ENCODE measurements at regions not wholly inside any gene's neighbourhood (a gene's known extent, or its start where the extent isn't known, plus 50 kb on each side); places are given as distances from the start of the nearest gene placed in this dataset.

GRCh38 chr2:11038641-11039040, 116.6 kb upstream of the SLC66A3 start:
- peaks cover 9% of the 10 kb centered on the region for H3K9me3 ChIP-seq (ENCODE audit: low read depth, low read length)

GRCh38 chr2:11040992-11041391, 114.3 kb upstream of the SLC66A3 start:
- no peak for DNase-seq (ENCODE audit: insufficient read length, low spot score, missing footprints)
- Histone ChIP-seq H2AFZ (ENCODE audit: low read length) (no peak overlapping the region), H3K4me1 (ENCODE audit: insufficient read depth, low read length) (no peaks in the 10 kb centered on the region), H3K79me2 (ENCODE audit: insufficient read depth, low read length) (no peaks in the 10 kb centered on the region), H3K27ac (ENCODE audit: low read depth, low read length) (no peak overlapping the region), H3K27me3 (ENCODE audit: insufficient read depth, low read length) (peaks cover 10% of the 10 kb centered on the region), H4K20me1 (ENCODE audit: insufficient read depth, low read length) (no peaks in the 10 kb centered on the region), H3K36me3 (ENCODE audit: insufficient read depth, low read length) (no peaks in the 10 kb centered on the region), H3K4me2 (ENCODE audit: insufficient read depth, low read length) (no peak overlapping the region), H3K4me3 (ENCODE audit: insufficient read depth, low read length) (no peak overlapping the region), H3K9me3 (ENCODE audit: low read depth, low read length) (peaks cover 9% of the 10 kb centered on the region)
- no peak for TF ChIP-seq CTCF (IDR thresholded peaks at IDR 0.05; ENCODE audit: extremely low read depth, low read depth, low read length)

More at GRCh38 chr2:11038641-11039040, 116.6 kb upstream of the SLC66A3 start:
- no peak for TF ChIP-seq CTCF (IDR thresholded peaks at IDR 0.05; ENCODE audit: extremely low read depth, low read depth, low read length)
- H3K79me2 ChIP-seq (ENCODE audit: insufficient read depth, low read length) = no peaks in the 10 kb centered on the region
- no peak overlapping the region for H3K4me3 ChIP-seq (ENCODE audit: insufficient read depth, low read length)
- no peak overlapping the region for H3K27ac ChIP-seq (ENCODE audit: low read depth, low read length)
- no peaks in the 10 kb centered on the region for H3K4me1 ChIP-seq (ENCODE audit: insufficient read depth, low read length)
- H3K4me2 ChIP-seq (ENCODE audit: insufficient read depth, low read length) = no peak overlapping the region
- peaks cover 12% of the 10 kb centered on the region for H3K27me3 ChIP-seq (ENCODE audit: insufficient read depth, low read length)
- no peak overlapping the region for H2AFZ ChIP-seq (ENCODE audit: low read length)
- no peaks in the 10 kb centered on the region for H4K20me1 ChIP-seq (ENCODE audit: insufficient read depth, low read length)
- no peak for DNase-seq (ENCODE audit: insufficient read length, low spot score, missing footprints)
- no peaks in the 10 kb centered on the region for H3K36me3 ChIP-seq (ENCODE audit: insufficient read depth, low read length)

- H3K4me1 ChIP-seq (ENCODE audit: insufficient read depth, low read length) = no peaks in the 10 kb centered on the region
- no peaks in the 10 kb centered on the region for H4K20me1 ChIP-seq (ENCODE audit: insufficient read depth, low read length)
- H3K4me2 ChIP-seq (ENCODE audit: insufficient read depth, low read length) = no peak overlapping the region
- H2AFZ ChIP-seq (ENCODE audit: low read length) = no peak overlapping the region
- no peaks in the 10 kb centered on the region for H3K36me3 ChIP-seq (ENCODE audit: insufficient read depth, low read length)
- DNase-seq (ENCODE audit: insufficient read length, low spot score, missing footprints) = no peak
- peaks cover 9% of the 10 kb centered on the region for H3K9me3 ChIP-seq (ENCODE audit: low read depth, low read length)
- no peak overlapping the region for H3K4me3 ChIP-seq (ENCODE audit: insufficient read depth, low read length)
- TF ChIP-seq CTCF (IDR thresholded peaks at IDR 0.05; ENCODE audit: extremely low read depth, low read depth, low read length) = no peak
- H3K79me2 ChIP-seq (ENCODE audit: insufficient read depth, low read length) = no peaks in the 10 kb centered on the region
- H3K27ac ChIP-seq (ENCODE audit: low read depth, low read length) = no peak overlapping the region
- peaks cover 10% of the 10 kb centered on the region for H3K27me3 ChIP-seq (ENCODE audit: insufficient read depth, low read length)
Measured at GRCh38 chr2:11042841-11043240, 112.4 kb upstream of the SLC66A3 start.

- peaks cover 10% of the 10 kb centered on the region for H3K27me3 ChIP-seq (ENCODE audit: insufficient read depth, low read length)
- H3K36me3 ChIP-seq (ENCODE audit: insufficient read depth, low read length) = no peaks in the 10 kb centered on the region
- H2AFZ ChIP-seq (ENCODE audit: low read length) = no peak overlapping the region
- no peak overlapping the region for H3K4me2 ChIP-seq (ENCODE audit: insufficient read depth, low read length)
- no peak for TF ChIP-seq CTCF (IDR thresholded peaks at IDR 0.05; ENCODE audit: extremely low read depth, low read depth, low read length)
- no peak overlapping the region for H3K27ac ChIP-seq (ENCODE audit: low read depth, low read length)
- H3K79me2 ChIP-seq (ENCODE audit: insufficient read depth, low read length) = no peaks in the 10 kb centered on the region
- peaks cover 9% of the 10 kb centered on the region for H3K9me3 ChIP-seq (ENCODE audit: low read depth, low read length)
- no peaks in the 10 kb centered on the region for H4K20me1 ChIP-seq (ENCODE audit: insufficient read depth, low read length)
- H3K4me1 ChIP-seq (ENCODE audit: insufficient read depth, low read length) = no peaks in the 10 kb centered on the region
- no peak overlapping the region for H3K4me3 ChIP-seq (ENCODE audit: insufficient read depth, low read length)
- no peak for DNase-seq (ENCODE audit: insufficient read length, low spot score, missing footprints)
Measured at GRCh38 chr2:11043245-11043644, 112.0 kb upstream of the SLC66A3 start.

Data from osteoblast (primary cell).